ENCODE measurements at regions not wholly inside any gene's neighbourhood (a gene's known extent, or its start where the extent isn't known, plus 50 kb on each side); places are given as distances from the start of the nearest gene placed in this dataset.

DNA sequence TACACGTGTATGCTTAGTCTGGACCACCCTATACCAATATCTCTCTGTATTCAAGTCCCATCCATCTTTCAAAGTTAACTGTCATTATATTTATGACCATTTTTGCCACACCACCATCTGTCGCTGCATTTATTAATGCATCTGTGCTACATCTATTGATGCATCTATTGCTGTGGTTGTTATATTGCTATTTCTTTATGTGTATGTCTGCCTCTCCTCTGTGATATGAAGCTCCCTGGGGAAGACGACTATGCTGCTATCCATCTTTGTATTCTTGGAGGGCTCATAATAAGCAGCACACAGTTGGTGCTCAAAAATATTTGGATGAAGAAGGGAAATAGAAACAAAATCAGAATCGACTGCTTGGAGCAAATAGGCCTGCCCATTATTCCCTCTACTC, 357.6 kb downstream of the RPS29 start:
- TF ChIP-seq YY1 (IDR thresholded peaks at IDR 0.05; ENCODE audit: insufficient read depth, insufficient read length) (no peak), SUZ12 (IDR thresholded peaks at IDR 0.05; ENCODE audit: extremely low read depth, insufficient read depth, insufficient read length) (no peak), ZNF274 (IDR thresholded peaks at IDR 0.05; ENCODE audit: low read depth, low read length) (no peak)
